Vagina (tissue), 2 donors: ENCODE measurements at regions not wholly inside any gene's neighbourhood (a gene's known extent, or its start where the extent isn't known, plus 50 kb on each side); places are given as distances from the start of the nearest gene placed in this dataset.

Experiments used
- DNase-seq, 2 donors: peaks; one replicate each; pipeline ENCODE4 v3.0.0-alpha.2; 2017; ENCODE audit errors: extremely low spot score in 2 of 2
- H3K27ac ChIP-seq: fragments of 200-600 bp; sonication (generic); one replicate; pipeline ENCODE4 v1.5.1; 2019
- H3K27me3 ChIP-seq: fragments of 200-600 bp; sonication (generic); one replicate; pipeline ENCODE4 v1.5.1; 2019
- H3K36me3 ChIP-seq, 2 donors: fragments of 200-600 bp; sonication (generic); one replicate each; pipeline ENCODE4 v1.5.1; 2017 to 2019
- H3K4me1 ChIP-seq: fragments of 200-600 bp; sonication (generic); one replicate; pipeline ENCODE4 v1.5.1; 2019
- H3K4me3 ChIP-seq, 2 donors: fragments of 200-600 bp; sonication (generic); 1 replicate in 1 of 2; 2 replicates in 1 of 2; pipeline ENCODE4 v1.5.1; 2016 to 2019
- H3K9me3 ChIP-seq: fragments of 200-600 bp; sonication (generic); one replicate; pipeline ENCODE4 v1.5.1; 2019
- POLR2A ChIP-seq, 2 donors: fragments of 450-650 bp; IDR thresholded peaks; one replicate each; pipeline ENCODE4 v1.6.1; 2017; ENCODE audit warnings: antibody characterized with exemption in 2 of 2, mild to moderate bottlenecking in 2 of 2, moderate library complexity in 2 of 2
- POLR2AphosphoS5 ChIP-seq, 2 donors: sonication (generic); formaldehyde crosslinking; IDR thresholded peaks; one replicate each; pipeline ENCODE4 v1.9.0; 2017; ENCODE audit warnings: antibody characterized with exemption in 2 of 2, mild to moderate bottlenecking in 2 of 2, low read depth in 1 of 2; ENCODE audit not compliant: insufficient read depth in 1 of 2
- intact Hi-C: fragments of 100-400 bp; cut with DNase I; formaldehyde crosslinking; loops from one replicate; pipeline ENCODE4 v1.15.1; 2023
- TF ChIP-seq, protein P1 (sequence below), 3 experiments: fragments of 450-650 bp in 2 of 3; fragments of 200-600 bp in 1 of 3; sonication (generic) in 1 of 3; IDR thresholded peaks; one replicate each; pipeline ENCODE4 v1.5.1; 2017 to 2019; ENCODE audit warnings: antibody characterized with exemption in 3 of 3, mild to moderate bottlenecking in 2 of 3, moderate library complexity in 2 of 3

DNA sequence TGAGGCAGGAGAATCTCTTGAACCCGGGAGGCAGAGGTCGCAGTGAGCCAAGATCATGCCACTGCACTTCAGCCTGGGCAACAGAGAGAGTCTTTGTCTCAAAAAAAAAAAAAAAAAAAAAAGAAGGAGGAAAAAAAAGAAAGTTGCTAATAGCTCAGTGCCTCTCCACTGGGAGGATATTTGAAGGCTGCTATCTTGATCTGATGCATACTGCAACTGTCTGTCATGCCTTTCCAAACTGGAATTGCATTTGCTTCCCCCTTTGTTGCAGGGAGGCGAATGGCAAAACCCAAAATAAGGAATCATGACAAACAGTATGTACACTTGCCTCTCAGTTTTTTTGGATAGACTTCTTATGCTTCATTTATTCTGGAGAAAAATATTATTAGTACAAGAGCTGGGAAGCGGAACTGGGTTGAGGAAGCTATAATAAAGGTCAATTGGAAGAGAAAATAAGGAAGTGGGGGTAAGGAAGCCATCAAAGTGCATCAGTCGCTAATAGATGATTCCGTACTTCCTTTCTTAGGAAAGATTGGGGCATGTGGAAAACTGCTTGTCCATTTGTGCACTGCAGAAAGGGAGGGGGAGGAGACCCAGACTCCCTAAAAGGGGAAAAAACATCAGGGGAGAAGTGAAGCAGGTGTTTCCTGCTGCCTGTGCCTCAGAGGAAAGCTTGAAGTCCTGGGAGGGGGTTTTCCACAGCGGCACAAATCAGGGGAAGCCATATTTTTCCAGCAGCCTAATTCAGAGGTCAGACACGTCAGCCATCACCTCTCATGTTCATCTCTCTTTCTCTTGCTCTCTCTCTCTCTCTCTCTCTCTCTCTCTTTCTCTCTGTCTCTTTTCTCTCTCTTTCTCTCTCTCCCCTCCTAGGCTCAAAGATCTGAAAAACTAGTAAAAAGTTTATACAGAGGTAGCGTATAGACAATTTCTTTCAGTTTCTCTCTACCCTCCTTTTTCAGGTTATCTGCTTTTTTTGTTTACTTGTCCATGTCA, 301.4 kb upstream of the TNP1 start:
- H3K9me3 ChIP-seq: no peaks in the 10 kb centered on the region
- H3K4me3 ChIP-seq: no peak overlapping the region
- no peaks in the 10 kb centered on the region for H3K4me1 ChIP-seq
- TF ChIP-seq, protein P1, sequence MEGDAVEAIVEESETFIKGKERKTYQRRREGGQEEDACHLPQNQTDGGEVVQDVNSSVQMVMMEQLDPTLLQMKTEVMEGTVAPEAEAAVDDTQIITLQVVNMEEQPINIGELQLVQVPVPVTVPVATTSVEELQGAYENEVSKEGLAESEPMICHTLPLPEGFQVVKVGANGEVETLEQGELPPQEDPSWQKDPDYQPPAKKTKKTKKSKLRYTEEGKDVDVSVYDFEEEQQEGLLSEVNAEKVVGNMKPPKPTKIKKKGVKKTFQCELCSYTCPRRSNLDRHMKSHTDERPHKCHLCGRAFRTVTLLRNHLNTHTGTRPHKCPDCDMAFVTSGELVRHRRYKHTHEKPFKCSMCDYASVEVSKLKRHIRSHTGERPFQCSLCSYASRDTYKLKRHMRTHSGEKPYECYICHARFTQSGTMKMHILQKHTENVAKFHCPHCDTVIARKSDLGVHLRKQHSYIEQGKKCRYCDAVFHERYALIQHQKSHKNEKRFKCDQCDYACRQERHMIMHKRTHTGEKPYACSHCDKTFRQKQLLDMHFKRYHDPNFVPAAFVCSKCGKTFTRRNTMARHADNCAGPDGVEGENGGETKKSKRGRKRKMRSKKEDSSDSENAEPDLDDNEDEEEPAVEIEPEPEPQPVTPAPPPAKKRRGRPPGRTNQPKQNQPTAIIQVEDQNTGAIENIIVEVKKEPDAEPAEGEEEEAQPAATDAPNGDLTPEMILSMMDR (IDR thresholded peaks at IDR 0.05): no peak
- TF ChIP-seq POLR2A (IDR thresholded peaks at IDR 0.05): no peak
- TF ChIP-seq POLR2AphosphoS5 (IDR thresholded peaks at IDR 0.05; ENCODE audit: insufficient read depth in 1 of 2, low read depth in 1 of 2): no peak
- no peak overlapping the region for H3K27ac ChIP-seq
- no peaks in the 10 kb centered on the region for H3K27me3 ChIP-seq
- no peak for DNase-seq
- H3K36me3 ChIP-seq: no peaks in the 10 kb centered on the region
- intact Hi-C loops: loop anchor here (10.0 kb wide), 1 partner anchor 466 kb away; the partner anchor contains the start of gene IGFBP5

DNA sequence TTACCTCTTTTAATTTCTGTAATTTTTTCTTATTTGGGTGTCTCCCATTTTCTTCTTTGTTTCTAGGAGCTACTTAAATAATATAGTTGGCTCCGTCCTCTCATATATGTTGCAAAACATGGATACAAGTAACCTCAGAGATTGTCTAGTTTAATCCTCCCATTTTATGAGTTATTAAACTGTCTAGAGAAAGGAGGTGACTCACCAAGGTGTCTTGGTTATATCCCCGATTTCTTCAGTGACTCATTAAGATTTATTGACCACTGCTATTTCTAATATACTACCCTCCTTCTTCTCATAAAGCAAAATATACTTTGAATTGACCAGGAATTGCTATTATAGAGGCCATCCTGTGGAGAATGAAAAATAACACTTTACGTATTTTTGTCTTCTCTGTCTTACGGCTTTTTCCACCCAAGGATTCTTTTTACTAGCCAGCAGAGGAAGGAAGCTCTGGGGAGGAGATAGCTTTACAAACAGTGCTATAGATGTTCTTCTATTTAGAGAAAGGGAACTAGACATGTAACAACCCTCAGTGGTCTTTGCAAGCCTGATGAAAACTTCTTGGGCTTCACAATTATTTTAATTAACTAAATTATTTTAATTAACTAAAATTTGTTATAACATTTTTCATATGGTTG, 300.4 kb upstream of the TNP1 start:
- H3K27me3 ChIP-seq: no peaks in the 10 kb centered on the region
- no peak for DNase-seq
- H3K36me3 ChIP-seq: no peaks in the 10 kb centered on the region
- no peak overlapping the region for H3K27ac ChIP-seq
- TF ChIP-seq POLR2AphosphoS5 (IDR thresholded peaks at IDR 0.05; ENCODE audit: insufficient read depth in 1 of 2, low read depth in 1 of 2): peak in 1 of 2 donors; percentile 77
- TF ChIP-seq, protein P1 (IDR thresholded peaks at IDR 0.05): no peak
- H3K4me3 ChIP-seq: no peak overlapping the region
- no peaks in the 10 kb centered on the region for H3K4me1 ChIP-seq
- H3K9me3 ChIP-seq: no peaks in the 10 kb centered on the region
- intact Hi-C loops: loop anchor here (10.0 kb wide), 1 partner anchor 465 kb away; the partner anchor contains the start of gene IGFBP5

DNA sequence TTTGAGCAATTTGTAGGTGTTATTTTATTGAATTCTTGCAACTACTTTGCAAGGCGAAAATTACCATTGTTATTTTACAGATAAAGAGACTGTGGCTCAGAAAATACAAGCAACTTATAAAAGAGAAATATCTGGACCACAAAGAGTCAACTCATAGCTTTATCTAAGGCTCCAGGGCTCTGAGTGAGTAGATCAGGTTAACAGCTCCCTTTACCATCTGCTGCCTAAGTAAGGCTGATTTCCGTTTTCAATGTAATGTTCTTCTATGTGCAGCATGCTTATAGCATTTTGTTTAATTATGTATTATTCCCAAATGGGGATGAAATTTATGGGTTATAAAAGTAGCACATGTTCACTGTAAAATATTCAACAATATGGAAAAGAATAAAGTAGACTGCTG, 299.1 kb upstream of the TNP1 start:
- H3K4me3 ChIP-seq: no peak overlapping the region
- intact Hi-C loops: no loop called here
- no peaks in the 10 kb centered on the region for H3K27me3 ChIP-seq
- H3K27ac ChIP-seq: no peak overlapping the region
- no peak for DNase-seq
- TF ChIP-seq POLR2AphosphoS5 (IDR thresholded peaks at IDR 0.05; ENCODE audit: insufficient read depth in 1 of 2, low read depth in 1 of 2) (no peak), POLR2A (IDR thresholded peaks at IDR 0.05) (no peak)
- TF ChIP-seq, protein P1 (IDR thresholded peaks at IDR 0.05): no peak
- no peaks in the 10 kb centered on the region for H3K4me1 ChIP-seq
- no peaks in the 10 kb centered on the region for H3K36me3 ChIP-seq
- no peaks in the 10 kb centered on the region for H3K9me3 ChIP-seq

DNA sequence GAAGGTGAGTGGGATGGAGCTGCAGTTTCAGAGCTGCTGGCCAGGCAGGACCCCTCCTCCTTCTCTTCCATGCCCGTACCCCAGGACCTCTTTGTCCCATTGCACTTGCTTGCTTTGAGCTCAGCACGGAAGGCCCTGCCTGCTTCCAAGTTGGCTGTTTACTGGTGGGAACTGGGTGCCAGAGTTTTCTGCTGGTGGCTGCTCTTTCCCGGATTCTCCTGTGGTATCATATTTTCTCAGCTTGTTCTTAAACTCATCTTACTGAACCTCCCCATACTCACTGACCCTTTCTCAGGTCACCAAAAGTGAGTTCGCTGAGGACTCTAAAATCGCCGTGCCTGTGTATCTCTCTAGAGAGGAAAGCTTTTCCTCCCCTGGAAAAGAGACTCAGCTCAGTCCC, 297.7 kb upstream of the TNP1 start:
- Histone ChIP-seq H3K4me1 (no peaks in the 10 kb centered on the region), H3K27ac (no peak overlapping the region), H3K9me3 (no peaks in the 10 kb centered on the region), H3K27me3 (no peaks in the 10 kb centered on the region), H3K4me3 (no peak overlapping the region), H3K36me3 (no peaks in the 10 kb centered on the region)
- DNase-seq: no peak
- intact Hi-C loops: no loop called here
- TF ChIP-seq, protein P1 (IDR thresholded peaks at IDR 0.05): no peak
- TF ChIP-seq POLR2A (IDR thresholded peaks at IDR 0.05) (no peak), POLR2AphosphoS5 (IDR thresholded peaks at IDR 0.05; ENCODE audit: insufficient read depth in 1 of 2, low read depth in 1 of 2) (no peak)
